HepG2 (cell line): ENCODE measurements at regions not wholly inside any gene's neighbourhood (a gene's known extent, or its start where the extent isn't known, plus 50 kb on each side); places are given as distances from the start of the nearest gene placed in this dataset.

Experiments used
- CTCF ChIP-seq: sonication (generic); formaldehyde crosslinking; IDR thresholded peaks from 2 replicates; pipeline ENCODE4 v1.5.0; 2020; ENCODE audit warnings: mild to moderate bottlenecking, missing genetic modification reagents, moderate library complexity
- HBP1 ChIP-seq: IDR thresholded peaks from 2 replicates; pipeline ENCODE4 v1.6.1; 2016; ENCODE audit warnings: low read depth, control low read depth
- MYC ChIP-seq: sonication (generic); formaldehyde crosslinking; IDR thresholded peaks from 2 replicates; pipeline ENCODE4 v1.9.0; 2021; ENCODE audit warnings: missing genetic modification reagents, borderline replicate concordance
- RAD51 ChIP-seq: fragments of 450-650 bp; IDR thresholded peaks from 2 replicates; pipeline ENCODE4 v1.6.1; 2016; ENCODE audit warnings: borderline replicate concordance
- SNRNP70 ChIP-seq: fragments of 200-400 bp; formaldehyde crosslinking; IDR thresholded peaks from 2 replicates; pipeline ENCODE4 v1.6.1; 2017; ENCODE audit warnings: mild to moderate bottlenecking, low read depth, low read length, moderate library complexity
- TCF7 ChIP-seq: sonication (generic); IDR thresholded peaks from 2 replicates; pipeline ENCODE4 v1.6.1; 2016; ENCODE audit warnings: antibody characterized with exemption, low read depth
- TP53 ChIP-seq: sonication (generic); formaldehyde crosslinking; conservative IDR thresholded peaks from 2 replicates; pipeline ENCODE4 v1.4.0; 2020; ENCODE audit warnings: missing genetic modification reagents
- YY1 ChIP-seq: IDR thresholded peaks from 2 replicates; pipeline ENCODE4 v1.6.1; 2011; ENCODE audit warnings: low read length, low read depth, moderate library complexity, mild to moderate bottlenecking; ENCODE audit not compliant: insufficient read depth, insufficient replicate concordance
- ZBTB7A ChIP-seq: sonication (generic); formaldehyde crosslinking; IDR thresholded peaks from 2 replicates; pipeline ENCODE4 v1.8.0; 2022; ENCODE audit warnings: mild to moderate bottlenecking, missing genetic modification reagents
- ZFP36L2 ChIP-seq: sonication (generic); formaldehyde crosslinking; IDR thresholded peaks from 2 replicates; pipeline ENCODE4 v1.4.0; 2020; ENCODE audit warnings: missing genetic modification reagents
- ZMAT5 ChIP-seq: sonication (generic); formaldehyde crosslinking; IDR thresholded peaks from 2 replicates; pipeline ENCODE4 v1.5.0; 2020; ENCODE audit warnings: mild to moderate bottlenecking, low read depth, missing genetic modification reagents, borderline replicate concordance
- ZNF17 ChIP-seq: sonication (generic); formaldehyde crosslinking; IDR thresholded peaks from 2 replicates; pipeline ENCODE4 v1.5.0; 2020; ENCODE audit warnings: mild to moderate bottlenecking, missing genetic modification reagents
- ZNF563 ChIP-seq: sonication (generic); formaldehyde crosslinking; IDR thresholded peaks from 2 replicates; pipeline ENCODE4 v1.8.0; 2022; ENCODE audit warnings: mild to moderate bottlenecking, moderate library complexity, missing genetic modification reagents
- ZNF768 ChIP-seq: sonication (generic); formaldehyde crosslinking; IDR thresholded peaks from 2 replicates; pipeline ENCODE4 v1.4.0; 2020; ENCODE audit warnings: missing genetic modification reagents

GRCh38 chr7:66493235-66494205 is 135.2 kb upstream of the KCTD7 start:
- no peak for TF ChIP-seq SNRNP70
- TF ChIP-seq ZFP36L2 (CRISPR knock-in tag): 0 out of 2 replicates have a peak, but pooled peaks have one; percentile 75
- peak; percentile 84 for TF ChIP-seq ZNF563 (CRISPR knock-in tag)
- 0 out of 2 replicates have a peak, but pooled peaks have one; percentile 18 for TF ChIP-seq TCF7
- TF ChIP-seq MYC: peak; percentile 94
- peak; percentile 92; the same call in 1 of the 2 replicates for TF ChIP-seq TP53
- peak; percentile 70 for TF ChIP-seq ZNF768 (CRISPR knock-in tag)
- TF ChIP-seq HBP1 (CRISPR knock-in tag): peak; percentile 85
- peak; percentile 72 for TF ChIP-seq YY1
- peak; percentile 50 for TF ChIP-seq CTCF (CRISPR knock-in tag)
- TF ChIP-seq ZBTB7A (CRISPR knock-in tag): no peak; the same call in 1 of the 2 replicates
- no peak for TF ChIP-seq ZMAT5 (CRISPR knock-in tag)
- peak; percentile 61; the same call in 1 of the 2 replicates for TF ChIP-seq ZNF17 (CRISPR knock-in tag)
- TF ChIP-seq RAD51: no peak
